ENCODE measurements at regions not wholly inside any gene's neighbourhood (a gene's known extent, or its start where the extent isn't known, plus 50 kb on each side); places are given as distances from the start of the nearest gene placed in this dataset.

GRCh38 chr6:164013480-164014208 is 599.1 kb downstream of the QKI start:
- TF ChIP-seq, protein P1, sequence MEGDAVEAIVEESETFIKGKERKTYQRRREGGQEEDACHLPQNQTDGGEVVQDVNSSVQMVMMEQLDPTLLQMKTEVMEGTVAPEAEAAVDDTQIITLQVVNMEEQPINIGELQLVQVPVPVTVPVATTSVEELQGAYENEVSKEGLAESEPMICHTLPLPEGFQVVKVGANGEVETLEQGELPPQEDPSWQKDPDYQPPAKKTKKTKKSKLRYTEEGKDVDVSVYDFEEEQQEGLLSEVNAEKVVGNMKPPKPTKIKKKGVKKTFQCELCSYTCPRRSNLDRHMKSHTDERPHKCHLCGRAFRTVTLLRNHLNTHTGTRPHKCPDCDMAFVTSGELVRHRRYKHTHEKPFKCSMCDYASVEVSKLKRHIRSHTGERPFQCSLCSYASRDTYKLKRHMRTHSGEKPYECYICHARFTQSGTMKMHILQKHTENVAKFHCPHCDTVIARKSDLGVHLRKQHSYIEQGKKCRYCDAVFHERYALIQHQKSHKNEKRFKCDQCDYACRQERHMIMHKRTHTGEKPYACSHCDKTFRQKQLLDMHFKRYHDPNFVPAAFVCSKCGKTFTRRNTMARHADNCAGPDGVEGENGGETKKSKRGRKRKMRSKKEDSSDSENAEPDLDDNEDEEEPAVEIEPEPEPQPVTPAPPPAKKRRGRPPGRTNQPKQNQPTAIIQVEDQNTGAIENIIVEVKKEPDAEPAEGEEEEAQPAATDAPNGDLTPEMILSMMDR (IDR thresholded peaks at IDR 0.05): no peak
- TF ChIP-seq POLR2A (IDR thresholded peaks at IDR 0.05): no peak
